Activated CD8-positive, alpha-beta T cell treated with anti-CD3 and anti-CD28 coated beads, Interleukin-2, amount 10 ng/mL, durations not matched to agents 7 days and 5 days (primary cell): ENCODE measurements at regions not wholly inside any gene's neighbourhood (a gene's known extent, or its start where the extent isn't known, plus 50 kb on each side); places are given as distances from the start of the nearest gene placed in this dataset.

ENCODE experiments used
- ATAC-seq: fragments of 150-1000 bp; cut with Tn5 transposase; one replicate; pipeline ENCODE4 v1.10.0; 2021; ENCODE audit warnings: moderate library complexity
- CTCF ChIA-PET: fragments of 350-600 bp; sonication (Branson Sonifier 250); formaldehyde crosslinking; loops from one replicate; lab custom pipeline; 2021; ENCODE audit warnings: antibody characterized with exemption; lab: Charles Lee
- POLR2A ChIA-PET: fragments of 350-600 bp; sonication (Branson Sonifier 250); formaldehyde crosslinking; loops from one replicate; lab custom pipeline; 2021; ENCODE audit warnings: antibody characterized with exemption; lab: Charles Lee
- DNase-seq: peaks from one replicate; pipeline ENCODE4 v3.0.0-alpha.2; 2020
- H3K27ac Mint-ChIP-seq: one replicate; pipeline ENCODE4 v1.8.0; 2021; ENCODE audit warnings: mild to moderate bottlenecking, mixed read lengths
- H3K27me3 Mint-ChIP-seq: one replicate; pipeline ENCODE4 v1.8.0; 2021; ENCODE audit warnings: low read depth, mixed read lengths
- H3K36me3 Mint-ChIP-seq: one replicate; pipeline ENCODE4 v1.8.0; 2021; ENCODE audit warnings: low read depth, mixed read lengths
- H3K4me1 Mint-ChIP-seq: one replicate; pipeline ENCODE4 v1.8.0; 2021; ENCODE audit warnings: low read depth, mixed read lengths
- H3K4me3 Mint-ChIP-seq: one replicate; pipeline ENCODE4 v1.8.0; 2021; ENCODE audit warnings: mild to moderate bottlenecking, mixed read lengths
- H3K9me3 Mint-ChIP-seq: one replicate; pipeline ENCODE4 v1.8.0; 2022; ENCODE audit warnings: mixed read lengths; ENCODE audit not compliant: insufficient read depth

- no peak for DNase-seq
- Mint-ChIP-seq H3K36me3 (no peaks in the 10 kb centered on the region), H3K27me3 (no peaks in the 10 kb centered on the region), H3K27ac (no peak overlapping the region), H3K4me3 (no peak overlapping the region), H3K4me1 (no peaks in the 10 kb centered on the region), H3K9me3 (peaks cover 3% of the 10 kb centered on the region)
- POLR2A ChIA-PET, result no interaction called here
- no peak for ATAC-seq
- CTCF ChIA-PET, result no interaction called here
Observed at GRCh38 chr4:166459621-166460020, 586.6 kb downstream of the TLL1 start.

GRCh38 chr4:166460769-166461550, 587.9 kb downstream of the TLL1 start:
- DNase-seq, result no peak
- ATAC-seq, result no peak
- H3K27ac Mint-ChIP-seq, result no peak overlapping the region
- ChIA-PET CTCF (no interaction called here), POLR2A (no interaction called here)
- no peaks in the 10 kb centered on the region for H3K36me3 Mint-ChIP-seq
- H3K4me3 Mint-ChIP-seq, result no peak overlapping the region
- H3K9me3 Mint-ChIP-seq, result peaks cover 3% of the 10 kb centered on the region
- H3K27me3 Mint-ChIP-seq, result no peaks in the 10 kb centered on the region
- no peaks in the 10 kb centered on the region for H3K4me1 Mint-ChIP-seq

GRCh38 chr4:166481055-166481454, 608.0 kb downstream of the TLL1 start:
- ChIA-PET POLR2A (no interaction called here), CTCF (no interaction called here)
- ATAC-seq, result no peak

GRCh38 chr4:166481739-166482138, 608.7 kb downstream of the TLL1 start:
- DNase-seq (no peak), ATAC-seq (no peak)
- Mint-ChIP-seq H3K27ac (no peak overlapping the region), H3K27me3 (no peaks in the 10 kb centered on the region), H3K9me3 (peaks cover 3% of the 10 kb centered on the region), H3K36me3 (no peaks in the 10 kb centered on the region), H3K4me3 (no peak overlapping the region), H3K4me1 (no peaks in the 10 kb centered on the region)
- ChIA-PET CTCF (no interaction called here), POLR2A (no interaction called here)

More at GRCh38 chr4:166481055-166481454, 608.0 kb downstream of the TLL1 start:
- Mint-ChIP-seq H3K27me3 (no peaks in the 10 kb centered on the region), H3K36me3 (no peaks in the 10 kb centered on the region), H3K27ac (no peak overlapping the region), H3K9me3 (no peaks in the 10 kb centered on the region), H3K4me1 (no peaks in the 10 kb centered on the region), H3K4me3 (no peak overlapping the region)
- DNase-seq, result no peak

GRCh38 chr4:166482758-166483157, 609.7 kb downstream of the TLL1 start:
- Mint-ChIP-seq H3K9me3 (peaks cover 3% of the 10 kb centered on the region), H3K27me3 (no peaks in the 10 kb centered on the region), H3K27ac (no peak overlapping the region), H3K4me1 (no peaks in the 10 kb centered on the region), H3K4me3 (no peak overlapping the region), H3K36me3 (no peaks in the 10 kb centered on the region)
- DNase-seq (no peak), ATAC-seq (no peak)
- ChIA-PET POLR2A (no interaction called here), CTCF (no interaction called here)

GRCh38 chr4:166491635-166492034, 618.6 kb downstream of the TLL1 start:
- no peaks in the 10 kb centered on the region for H3K27me3 Mint-ChIP-seq
- POLR2A ChIA-PET, result no interaction called here

GRCh38 chr4:166493924-166494345, 620.9 kb downstream of the TLL1 start:
- H3K27ac Mint-ChIP-seq, result no peak overlapping the region
- H3K9me3 Mint-ChIP-seq, result no peaks in the 10 kb centered on the region
- H3K27me3 Mint-ChIP-seq, result no peaks in the 10 kb centered on the region
- H3K36me3 Mint-ChIP-seq, result no peaks in the 10 kb centered on the region
- H3K4me3 Mint-ChIP-seq, result no peak overlapping the region
- ChIA-PET CTCF (no interaction called here), POLR2A (no interaction called here)
- no peak for DNase-seq
- no peak for ATAC-seq
- H3K4me1 Mint-ChIP-seq, result no peaks in the 10 kb centered on the region

More at GRCh38 chr4:166491635-166492034, 618.6 kb downstream of the TLL1 start:
- ATAC-seq (no peak), DNase-seq (no peak)
- CTCF ChIA-PET, result no interaction called here
- Mint-ChIP-seq H3K36me3 (no peaks in the 10 kb centered on the region), H3K4me1 (no peaks in the 10 kb centered on the region), H3K4me3 (no peak overlapping the region), H3K27ac (no peak overlapping the region), H3K9me3 (no peaks in the 10 kb centered on the region)

- DNase-seq, result no peak
- CTCF ChIA-PET, result no interaction called here
- H3K27ac Mint-ChIP-seq, result no peak overlapping the region
Observed at GRCh38 chr4:166498546-166498945, 625.5 kb downstream of the TLL1 start.

GRCh38 chr4:166499820-166500219, 626.8 kb downstream of the TLL1 start:
- Mint-ChIP-seq H3K27me3 (no peaks in the 10 kb centered on the region), H3K27ac (no peak overlapping the region), H3K9me3 (no peaks in the 10 kb centered on the region), H3K36me3 (no peaks in the 10 kb centered on the region), H3K4me3 (no peak overlapping the region), H3K4me1 (no peaks in the 10 kb centered on the region)
- ATAC-seq, result no peak
- ChIA-PET CTCF (no interaction called here), POLR2A (no interaction called here)
- no peak for DNase-seq

More at GRCh38 chr4:166498546-166498945, 625.5 kb downstream of the TLL1 start:
- no peak for ATAC-seq
- Mint-ChIP-seq H3K4me3 (no peak overlapping the region), H3K9me3 (no peaks in the 10 kb centered on the region), H3K36me3 (no peaks in the 10 kb centered on the region), H3K27me3 (no peaks in the 10 kb centered on the region), H3K4me1 (no peaks in the 10 kb centered on the region)
- POLR2A ChIA-PET, result no interaction called here

- DNase-seq, result no peak
- Mint-ChIP-seq H3K9me3 (no peaks in the 10 kb centered on the region), H3K36me3 (no peaks in the 10 kb centered on the region), H3K27me3 (no peaks in the 10 kb centered on the region), H3K4me3 (no peak overlapping the region), H3K4me1 (no peaks in the 10 kb centered on the region), H3K27ac (no peak overlapping the region)
- POLR2A ChIA-PET, result no interaction called here
- CTCF ChIA-PET, result no interaction called here
- ATAC-seq, result no peak
Observed at GRCh38 chr4:166501941-166502382, 628.9 kb downstream of the TLL1 start.

GRCh38 chr4:166502660-166503059, 629.6 kb downstream of the TLL1 start:
- no peak for DNase-seq
- H3K4me3 Mint-ChIP-seq, result no peak overlapping the region
- ATAC-seq, result no peak
- no peaks in the 10 kb centered on the region for H3K9me3 Mint-ChIP-seq
- ChIA-PET CTCF (interaction anchor here (0.6 kb wide), 1 partner anchor 139 kb away, joined by 3 read pairs; no protein-coding TSS in a partner anchor), POLR2A (no interaction called here)
- no peaks in the 10 kb centered on the region for H3K27me3 Mint-ChIP-seq
- H3K27ac Mint-ChIP-seq, result no peak overlapping the region
- no peaks in the 10 kb centered on the region for H3K36me3 Mint-ChIP-seq
- H3K4me1 Mint-ChIP-seq, result no peaks in the 10 kb centered on the region

GRCh38 chr4:166506051-166506450, 633.0 kb downstream of the TLL1 start:
- no peaks in the 10 kb centered on the region for H3K36me3 Mint-ChIP-seq
- H3K9me3 Mint-ChIP-seq, result peaks cover 3% of the 10 kb centered on the region
- no peak overlapping the region for H3K4me3 Mint-ChIP-seq
- ChIA-PET POLR2A (no interaction called here), CTCF (no interaction called here)
- no peaks in the 10 kb centered on the region for H3K27me3 Mint-ChIP-seq
- H3K27ac Mint-ChIP-seq, result no peak overlapping the region
- no peak for DNase-seq
- H3K4me1 Mint-ChIP-seq, result no peaks in the 10 kb centered on the region
- ATAC-seq, result no peak
